Smooth muscle cell (in vitro differentiated cells): ENCODE measurements at regions not wholly inside any gene's neighbourhood (a gene's known extent, or its start where the extent isn't known, plus 50 kb on each side); places are given as distances from the start of the nearest gene placed in this dataset.

Experiments
- DNase-seq: peaks from one replicate; lab custom pipeline; 2025; ENCODE audit not compliant: unreplicated experiment; lab: John Stamatoyannopoulos, UW
- H2AFZ ChIP-seq: fragments of 200-600 bp; sonication (generic); 2 replicates; pipeline ENCODE4 v1.6.0; 2016; ENCODE audit warnings: antibody characterized with exemption, low read depth, mild to moderate bottlenecking
- H3F3A ChIP-seq: fragments of 200-600 bp; sonication (generic); 2 replicates; pipeline ENCODE4 v1.6.0; 2017; ENCODE audit warnings: antibody characterized with exemption, low read depth
- H3K27ac ChIP-seq: fragments of 200-600 bp; sonication (generic); 2 replicates; pipeline ENCODE4 v1.5.1; 2016; ENCODE audit warnings: low read depth, mild to moderate bottlenecking
- H3K27me3 ChIP-seq: fragments of 200-600 bp; sonication (generic); 2 replicates; pipeline ENCODE4 v1.6.1; 2016; ENCODE audit warnings: low read depth, mild to moderate bottlenecking
- H3K36me3 ChIP-seq: fragments of 200-600 bp; sonication (generic); 2 replicates; pipeline ENCODE4 v1.5.1; 2016; ENCODE audit warnings: low read depth
- H3K4me1 ChIP-seq: fragments of 200-600 bp; sonication (generic); 2 replicates; pipeline ENCODE4 v1.5.1; 2016; ENCODE audit warnings: low read depth
- H3K4me2 ChIP-seq: fragments of 200-600 bp; sonication (generic); 2 replicates; pipeline ENCODE4 v1.6.0; 2016; ENCODE audit warnings: mild to moderate bottlenecking
- H3K4me3 ChIP-seq: fragments of 200-600 bp; sonication (generic); 2 replicates; pipeline ENCODE4 v1.5.1; 2016; ENCODE audit warnings: mild to moderate bottlenecking
- H3K79me2 ChIP-seq: fragments of 200-600 bp; sonication (generic); 2 replicates; pipeline ENCODE4 v1.6.0; 2016; ENCODE audit warnings: low read depth, mild to moderate bottlenecking
- H3K9ac ChIP-seq: fragments of 200-600 bp; sonication (generic); 2 replicates; pipeline ENCODE4 v1.6.0; 2016; ENCODE audit warnings: low read depth
- H3K9me3 ChIP-seq: fragments of 200-600 bp; sonication (generic); replicated peaks from 2 replicates; pipeline ENCODE4 v1.5.1; 2016; ENCODE audit warnings: low read depth
- H4K20me1 ChIP-seq: fragments of 200-600 bp; sonication (generic); 2 replicates; pipeline ENCODE4 v1.6.0; 2016; ENCODE audit warnings: low read depth
- CTCF ChIP-seq: fragments of 200-600 bp; sonication (generic); IDR thresholded peaks from 2 replicates; pipeline ENCODE4 v1.5.1; 2017; ENCODE audit warnings: borderline replicate concordance, mild to moderate bottlenecking, antibody characterized with exemption; ENCODE audit not compliant: insufficient read depth, poor library complexity, severe bottlenecking
- WGBS: methylation state at CpG from one replicate; pipeline ENCODE4 v1.1.7; 2016; ENCODE audit warnings: low lambda C conversion rate; 5-methylcytosine and 5-hydroxymethylcytosine counted together

- no peaks in the 10 kb centered on the region for H3K79me2 ChIP-seq
- no peak overlapping the region for H3K4me3 ChIP-seq
- H3K4me2 ChIP-seq = no peak overlapping the region
- no peak for TF ChIP-seq CTCF
- no peaks in the 10 kb centered on the region for H4K20me1 ChIP-seq
- WGBS = 77% methylated on average over 3 of the region's 3 CpGs
- no peak overlapping the region for H3K27ac ChIP-seq
- H3K36me3 ChIP-seq = no peaks in the 10 kb centered on the region
- no peak for DNase-seq
- H3K9ac ChIP-seq = no peak overlapping the region
- H3K9me3 ChIP-seq = no peaks in the 10 kb centered on the region
- H3K4me1 ChIP-seq = no peaks in the 10 kb centered on the region
- no peak overlapping the region for H2AFZ ChIP-seq
- H3K27me3 ChIP-seq = no peaks in the 10 kb centered on the region
- no peaks in the 10 kb centered on the region for H3F3A ChIP-seq
Measured at GRCh38 chr6:74752303-74752702, 453.6 kb downstream of the COL12A1 start.

GRCh38 chr6:74750826-74751225, 455.0 kb downstream of the COL12A1 start:
- Histone ChIP-seq H3F3A (no peaks in the 10 kb centered on the region), H4K20me1 (no peaks in the 10 kb centered on the region), H3K27me3 (peaks cover 5% of the 10 kb centered on the region), H3K4me3 (no peak overlapping the region), H3K36me3 (no peaks in the 10 kb centered on the region), H3K4me1 (no peaks in the 10 kb centered on the region), H2AFZ (no peak overlapping the region), H3K9me3 (no peaks in the 10 kb centered on the region), H3K4me2 (no peak overlapping the region), H3K27ac (no peak overlapping the region), H3K79me2 (no peaks in the 10 kb centered on the region), H3K9ac (no peak overlapping the region)
- no peak for TF ChIP-seq CTCF
- no peak for DNase-seq

GRCh38 chr6:74749211-74750147, 456.4 kb downstream of the COL12A1 start:
- WGBS = 84% methylated on average over 10 of the region's 10 CpGs
- Histone ChIP-seq H3K27ac (no peak overlapping the region), H3K4me3 (no peak overlapping the region), H3K9ac (no peak overlapping the region), H3F3A (no peaks in the 10 kb centered on the region), H3K27me3 (peaks cover 5% of the 10 kb centered on the region), H2AFZ (no peak overlapping the region), H3K4me2 (no peak overlapping the region), H3K36me3 (no peaks in the 10 kb centered on the region), H3K9me3 (no peaks in the 10 kb centered on the region), H3K4me1 (no peaks in the 10 kb centered on the region), H3K79me2 (no peaks in the 10 kb centered on the region), H4K20me1 (no peaks in the 10 kb centered on the region)
- no peak for DNase-seq
- TF ChIP-seq CTCF = no peak

- TF ChIP-seq CTCF = no peak
- no peaks in the 10 kb centered on the region for H3K36me3 ChIP-seq
- peaks cover 5% of the 10 kb centered on the region for H3K27me3 ChIP-seq
- no peak overlapping the region for H2AFZ ChIP-seq
- H3K4me1 ChIP-seq = no peaks in the 10 kb centered on the region
- H3K4me2 ChIP-seq = no peak overlapping the region
- no peaks in the 10 kb centered on the region for H4K20me1 ChIP-seq
- no peak overlapping the region for H3K27ac ChIP-seq
- no peak overlapping the region for H3K4me3 ChIP-seq
- DNase-seq = no peak
- H3K9ac ChIP-seq = no peak overlapping the region
- H3K9me3 ChIP-seq = no peaks in the 10 kb centered on the region
- 74% methylated on average over 1 of the region's 1 CpG for WGBS
- H3K79me2 ChIP-seq = no peaks in the 10 kb centered on the region
- H3F3A ChIP-seq = no peaks in the 10 kb centered on the region
Measured at GRCh38 chr6:74745670-74746069, 460.2 kb downstream of the COL12A1 start.
